B cell (primary cell): ENCODE measurements at regions not wholly inside any gene's neighbourhood (a gene's known extent, or its start where the extent isn't known, plus 50 kb on each side); places are given as distances from the start of the nearest gene placed in this dataset.

Experiments used
- ATAC-seq: fragments of 200-7000 bp; cut with Tn5 transposase; one replicate; pipeline ENCODE4 v1.10.0; 2021; ENCODE audit warnings: low read depth, mild to moderate bottlenecking, moderate number of reproducible peaks, moderate library complexity
- CTCF ChIA-PET: fragments of 350-600 bp; sonication (Branson Sonifier 250); formaldehyde crosslinking; loops from one replicate; lab custom pipeline; 2021; ENCODE audit warnings: antibody characterized with exemption, inconsistent platforms; lab: Charles Lee
- POLR2A ChIA-PET: fragments of 350-600 bp; sonication (Branson Sonifier 250); formaldehyde crosslinking; loops from one replicate; lab custom pipeline; 2021; ENCODE audit warnings: antibody characterized with exemption; lab: Charles Lee
- DNase-seq: peaks from one replicate; pipeline ENCODE4 v3.0.0; 2013
- H2AFZ ChIP-seq: 2 replicates; pipeline ENCODE4 v1.6.1; 2012; ENCODE audit warnings: mild to moderate bottlenecking, low read depth, low read length; ENCODE audit not compliant: insufficient read depth, poor library complexity, severe bottlenecking
- H3K27ac ChIP-seq, 2 donors: 1 replicate in 1 of 2; 2 replicates in 1 of 2; pipeline ENCODE4 v1.5.1; 2012 to 2013; ENCODE audit warnings: low read length in 2 of 2, mild to moderate bottlenecking in 2 of 2, moderate library complexity in 1 of 2
- H3K27me3 ChIP-seq, 4 experiments: fragments of 200-600 bp in 1 of 4; sonication (generic) in 1 of 4; replicated peaks in 1 of 4; 1 replicate in 2 of 4; 2 replicates in 2 of 4; pipeline versions ENCODE4 v1.6.1 to v1.7.0; 2013 to 2016; ENCODE audit warnings: low read length in 3 of 4, mild to moderate bottlenecking in 2 of 4, mixed read lengths in 1 of 4, moderate library complexity in 1 of 4; ENCODE audit not compliant: insufficient read depth in 4 of 4, control insufficient read depth in 3 of 4; ENCODE audit errors: control extremely low read depth in 1 of 4
- H3K36me3 ChIP-seq, 2 experiments: replicated peaks in 1 of 2; 1 replicate in 1 of 2; 2 replicates in 1 of 2; pipeline versions ENCODE4 v1.6.1 to v1.7.1; 2013; ENCODE audit warnings: low read length in 1 of 2; ENCODE audit not compliant: insufficient read depth in 2 of 2, control insufficient read depth in 1 of 2; ENCODE audit errors: control extremely low read depth in 1 of 2, extremely low read depth in 1 of 2
- H3K4me1 ChIP-seq, 2 donors: fragments of 200-600 bp in 1 of 2; sonication (generic) in 1 of 2; 1 replicate in 1 of 2; 2 replicates in 1 of 2; pipeline versions ENCODE4 v1.5.1 to v1.6.1; 2013 to 2017; ENCODE audit warnings: low read length in 2 of 2; ENCODE audit not compliant: control insufficient read depth in 2 of 2, insufficient read depth in 2 of 2
- H3K4me2 ChIP-seq: replicated peaks from 2 replicates; pipeline ENCODE3; 2012; ENCODE audit warnings: mild to moderate bottlenecking, low read depth, low read length; ENCODE audit not compliant: poor library complexity, severe bottlenecking
- H3K4me3 ChIP-seq, 5 experiments: fragments of 200-600 bp in 1 of 5; sonication (generic) in 1 of 5; 1 replicate in 3 of 5; 2 replicates in 2 of 5; pipeline versions ENCODE4 v1.5.1 to v1.7.0; 2011 to 2016; ENCODE audit warnings: low read length in 4 of 5, mild to moderate bottlenecking in 4 of 5, low read depth in 2 of 5, control low read depth in 1 of 5, moderate library complexity in 1 of 5; ENCODE audit not compliant: insufficient read depth in 1 of 5; ENCODE audit errors: control extremely low read depth in 1 of 5, extremely low read depth in 1 of 5
- H3K79me2 ChIP-seq: fragments of 200-600 bp; sonication (generic); one replicate; pipeline ENCODE4 v1.6.0; 2016; ENCODE audit warnings: low read length; ENCODE audit not compliant: control insufficient read depth, insufficient read depth
- H3K9ac ChIP-seq: fragments of 200-600 bp; sonication (generic); 2 replicates; pipeline ENCODE4 v1.6.1; 2017; ENCODE audit warnings: mild to moderate bottlenecking, low read length, moderate library complexity
- H3K9me3 ChIP-seq, 3 donors: one replicate each; pipeline versions ENCODE4 v1.6.1 to v1.7.1; 2013; ENCODE audit warnings: low read length in 2 of 3; ENCODE audit not compliant: control insufficient read depth in 2 of 3, insufficient read depth in 1 of 3; ENCODE audit errors: control extremely low read depth in 1 of 3
- H4K20me1 ChIP-seq: 2 replicates; pipeline ENCODE4 v1.6.0; 2012; ENCODE audit warnings: mild to moderate bottlenecking, low read length; ENCODE audit not compliant: insufficient read depth, control insufficient read depth, poor library complexity, severe bottlenecking
- H3K27ac Mint-ChIP-seq: one replicate; pipeline ENCODE4 v1.8.0; 2021; ENCODE audit warnings: mixed read lengths
- H3K27me3 Mint-ChIP-seq: one replicate; pipeline ENCODE4 v1.8.0; 2021; ENCODE audit warnings: mixed read lengths
- H3K4me1 Mint-ChIP-seq: one replicate; pipeline ENCODE4 v1.8.0; 2021; ENCODE audit warnings: mixed read lengths
- H3K4me3 Mint-ChIP-seq: one replicate; pipeline ENCODE4 v1.8.0; 2021; ENCODE audit warnings: mixed read lengths
- H3K9me3 Mint-ChIP-seq: one replicate; pipeline ENCODE4 v1.8.0; 2022; ENCODE audit warnings: mixed read lengths; ENCODE audit not compliant: insufficient read depth
- CTCF ChIP-seq: fragments of 200-600 bp; IDR thresholded peaks from one replicate; pipeline ENCODE4 v1.8.0; 2022; ENCODE audit warnings: antibody characterized with exemption, mild to moderate bottlenecking
- EZH2 ChIP-seq: IDR thresholded peaks from 2 replicates; pipeline ENCODE4 v1.6.1; 2012; ENCODE audit warnings: borderline replicate concordance, low read depth, mild to moderate bottlenecking, moderate library complexity, low read length; ENCODE audit not compliant: insufficient read depth, poor library complexity, severe bottlenecking
- whole genome bisulfite sequencing: methylation state at CpG from one replicate; pipeline ENCODE4 v1.1.5; 2013; ENCODE audit warnings: missing lambda C conversion rate; ENCODE audit not compliant: insufficient coverage; 5-methylcytosine and 5-hydroxymethylcytosine counted together
- intact Hi-C: fragments of 100-400 bp; cut with micrococcal nuclease; formaldehyde crosslinking; loops from one replicate; pipeline ENCODE4 v1.10.0; 2022

- ATAC-seq (no peak), DNase-seq (no peak)
- Mint-ChIP-seq H3K27ac (no peak overlapping the region), H3K27me3 (no peaks in the 10 kb centered on the region), H3K4me3 (no peak overlapping the region), H3K9me3 (peaks cover 3% of the 10 kb centered on the region), H3K4me1 (no peaks in the 10 kb centered on the region)
- POLR2A ChIA-PET = no interaction called here
- TF ChIP-seq EZH2 (no peak), CTCF (no peak)
- Histone ChIP-seq H3K9me3 (no peaks in the 10 kb centered on the region), H3K79me2 (no peaks in the 10 kb centered on the region), H3K4me3 (no peak overlapping the region), H2AFZ (no peak overlapping the region), H3K27me3 (no peaks in the 10 kb centered on the region), H3K4me2 (no peak overlapping the region), H3K36me3 (no peaks in the 10 kb centered on the region), H3K9ac (no peak overlapping the region), H3K4me1 (no peaks in the 10 kb centered on the region), H3K27ac (no peak overlapping the region), H4K20me1 (no peaks in the 10 kb centered on the region)
- CTCF ChIA-PET = no interaction called here
- intact Hi-C loops = no loop called here
- WGBS = no CpG with 5 or more reads among the region's 1 CpG
Observed at GRCh38 chr6:23499549-23499948, 626.5 kb upstream of the NRSN1 start.

GRCh38 chr6:23503173-23503572 is 622.8 kb upstream of the NRSN1 start:
- no peak overlapping the region for H3K4me3 ChIP-seq
- no peaks in the 10 kb centered on the region for H3K27me3 ChIP-seq
- no peak overlapping the region for H3K4me2 ChIP-seq
- no peaks in the 10 kb centered on the region for H3K36me3 ChIP-seq
- CTCF ChIA-PET = no interaction called here
- DNase-seq (no peak), ATAC-seq (no peak)
- H3K4me3 Mint-ChIP-seq = no peak overlapping the region
- H3K27me3 Mint-ChIP-seq = no peaks in the 10 kb centered on the region
- no peaks in the 10 kb centered on the region for H3K79me2 ChIP-seq
- H2AFZ ChIP-seq = no peak overlapping the region
- no peak overlapping the region for H3K9ac ChIP-seq
- H3K27ac ChIP-seq = no peak overlapping the region
- H4K20me1 ChIP-seq = no peaks in the 10 kb centered on the region
- 57% methylated on average over 1 of the region's 1 CpG for WGBS
- H3K27ac Mint-ChIP-seq = no peak overlapping the region
- intact Hi-C loops = no loop called here
- no peaks in the 10 kb centered on the region for H3K4me1 Mint-ChIP-seq
- no peak for TF ChIP-seq CTCF
- no peak for TF ChIP-seq EZH2
- no peaks in the 10 kb centered on the region for H3K9me3 ChIP-seq
- POLR2A ChIA-PET = no interaction called here
- no peaks in the 10 kb centered on the region for H3K4me1 ChIP-seq
- H3K9me3 Mint-ChIP-seq = peaks cover 5% of the 10 kb centered on the region
